Mesothelial cell of epicardium (in vitro differentiated cells): ENCODE measurements at regions not wholly inside any gene's neighbourhood (a gene's known extent, or its start where the extent isn't known, plus 50 kb on each side); places are given as distances from the start of the nearest gene placed in this dataset.

Experiments used
- DNase-seq, 2 experiments: peaks; one replicate each; pipeline ENCODE4 v3.0.0; 2021; ENCODE audit warnings: low spot score in 2 of 2; ENCODE audit not compliant: unreplicated experiment in 2 of 2
- H3K27ac Mint-ChIP-seq: 2 replicates; pipeline ENCODE4 v1.8.0; 2021; ENCODE audit warnings: mixed read lengths
- H3K27me3 Mint-ChIP-seq: 2 replicates; pipeline ENCODE4 v1.8.0; 2021; ENCODE audit warnings: low read depth, mixed read lengths
- H3K36me3 Mint-ChIP-seq: 2 replicates; pipeline ENCODE4 v1.8.0; 2021; ENCODE audit warnings: mixed read lengths
- H3K4me1 Mint-ChIP-seq: 2 replicates; pipeline ENCODE4 v1.8.0; 2021; ENCODE audit warnings: mixed read lengths
- H3K4me3 Mint-ChIP-seq: 2 replicates; pipeline ENCODE4 v1.8.0; 2021; ENCODE audit warnings: mild to moderate bottlenecking, moderate library complexity, mixed read lengths
- H3K9me3 Mint-ChIP-seq: 2 replicates; pipeline ENCODE4 v1.8.0; 2021; ENCODE audit warnings: mixed read lengths
- TF ChIP-seq, protein P1 (sequence below): fragments of 200-600 bp; sonication (generic); IDR thresholded peaks from one replicate; pipeline ENCODE4 v1.5.0; 2021; ENCODE audit warnings: antibody characterized with exemption; ENCODE audit not compliant: unreplicated experiment

- TF ChIP-seq, protein P1, sequence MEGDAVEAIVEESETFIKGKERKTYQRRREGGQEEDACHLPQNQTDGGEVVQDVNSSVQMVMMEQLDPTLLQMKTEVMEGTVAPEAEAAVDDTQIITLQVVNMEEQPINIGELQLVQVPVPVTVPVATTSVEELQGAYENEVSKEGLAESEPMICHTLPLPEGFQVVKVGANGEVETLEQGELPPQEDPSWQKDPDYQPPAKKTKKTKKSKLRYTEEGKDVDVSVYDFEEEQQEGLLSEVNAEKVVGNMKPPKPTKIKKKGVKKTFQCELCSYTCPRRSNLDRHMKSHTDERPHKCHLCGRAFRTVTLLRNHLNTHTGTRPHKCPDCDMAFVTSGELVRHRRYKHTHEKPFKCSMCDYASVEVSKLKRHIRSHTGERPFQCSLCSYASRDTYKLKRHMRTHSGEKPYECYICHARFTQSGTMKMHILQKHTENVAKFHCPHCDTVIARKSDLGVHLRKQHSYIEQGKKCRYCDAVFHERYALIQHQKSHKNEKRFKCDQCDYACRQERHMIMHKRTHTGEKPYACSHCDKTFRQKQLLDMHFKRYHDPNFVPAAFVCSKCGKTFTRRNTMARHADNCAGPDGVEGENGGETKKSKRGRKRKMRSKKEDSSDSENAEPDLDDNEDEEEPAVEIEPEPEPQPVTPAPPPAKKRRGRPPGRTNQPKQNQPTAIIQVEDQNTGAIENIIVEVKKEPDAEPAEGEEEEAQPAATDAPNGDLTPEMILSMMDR: no peak
- Mint-ChIP-seq H3K27ac (no peak overlapping the region), H3K4me3 (no peak overlapping the region), H3K36me3 (no peaks in the 10 kb centered on the region), H3K4me1 (peaks cover 18% of the 10 kb centered on the region), H3K27me3 (no peaks in the 10 kb centered on the region), H3K9me3 (no peaks in the 10 kb centered on the region)
- no peak for DNase-seq
Measured at GRCh38 chr2:54377901-54378493, 78.1 kb upstream of the SPTBN1 start.

DNA sequence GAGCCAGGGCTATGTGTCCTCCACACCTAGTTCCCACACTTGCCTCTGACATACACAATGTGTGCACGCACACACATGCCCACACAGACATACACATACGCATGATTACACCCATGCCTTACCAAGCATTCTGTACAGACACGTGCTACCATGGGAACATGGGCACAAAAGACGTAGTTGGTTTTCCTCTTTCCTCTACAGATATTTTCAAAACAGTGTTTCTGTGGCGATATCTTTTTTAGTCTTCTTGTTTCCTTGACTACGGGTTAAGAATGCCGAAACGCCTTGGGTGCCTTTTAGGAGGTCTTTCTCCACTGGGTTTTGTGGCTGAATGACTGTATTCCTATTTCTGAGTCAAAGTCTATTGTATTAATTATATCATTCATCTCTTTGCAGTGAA is 75.5 kb upstream of the SPTBN1 start:
- DNase-seq: no peak
- Mint-ChIP-seq H3K4me3 (no peak overlapping the region), H3K4me1 (peaks cover 8% of the 10 kb centered on the region), H3K27me3 (no peaks in the 10 kb centered on the region), H3K9me3 (no peaks in the 10 kb centered on the region), H3K27ac (no peak overlapping the region), H3K36me3 (no peaks in the 10 kb centered on the region)
- TF ChIP-seq, protein P1: no peak

DNA sequence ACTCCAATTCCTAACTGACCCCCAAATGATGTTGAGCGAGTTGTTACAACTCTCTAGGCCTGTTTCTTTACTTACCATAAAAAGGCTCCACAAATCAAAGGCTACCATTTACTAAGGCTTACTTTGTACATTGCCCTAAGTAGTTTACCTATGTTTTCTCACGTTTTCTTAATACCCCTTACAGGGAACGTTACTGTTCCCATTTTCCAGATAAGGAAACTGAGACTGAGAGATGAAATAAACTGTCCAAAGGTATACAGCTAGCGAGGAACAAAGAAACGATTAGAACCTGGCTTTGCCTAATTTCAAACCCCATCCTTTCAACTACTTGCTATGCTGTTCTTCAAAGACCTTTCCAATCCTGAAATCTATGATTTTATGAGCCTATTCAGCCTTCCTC is 74.8 kb upstream of the SPTBN1 start:
- TF ChIP-seq, protein P1: no peak
- H3K4me3 Mint-ChIP-seq: no peak overlapping the region
- H3K27ac Mint-ChIP-seq: no peak overlapping the region
- peaks cover 8% of the 10 kb centered on the region for H3K4me1 Mint-ChIP-seq
- H3K27me3 Mint-ChIP-seq: no peaks in the 10 kb centered on the region
- H3K36me3 Mint-ChIP-seq: no peaks in the 10 kb centered on the region
- H3K9me3 Mint-ChIP-seq: no peaks in the 10 kb centered on the region
- DNase-seq: no peak

GRCh38 chr2:54382601-54383000 is 73.5 kb upstream of the SPTBN1 start:
- H3K27ac Mint-ChIP-seq: no peak overlapping the region
- no peaks in the 10 kb centered on the region for H3K27me3 Mint-ChIP-seq

DNA sequence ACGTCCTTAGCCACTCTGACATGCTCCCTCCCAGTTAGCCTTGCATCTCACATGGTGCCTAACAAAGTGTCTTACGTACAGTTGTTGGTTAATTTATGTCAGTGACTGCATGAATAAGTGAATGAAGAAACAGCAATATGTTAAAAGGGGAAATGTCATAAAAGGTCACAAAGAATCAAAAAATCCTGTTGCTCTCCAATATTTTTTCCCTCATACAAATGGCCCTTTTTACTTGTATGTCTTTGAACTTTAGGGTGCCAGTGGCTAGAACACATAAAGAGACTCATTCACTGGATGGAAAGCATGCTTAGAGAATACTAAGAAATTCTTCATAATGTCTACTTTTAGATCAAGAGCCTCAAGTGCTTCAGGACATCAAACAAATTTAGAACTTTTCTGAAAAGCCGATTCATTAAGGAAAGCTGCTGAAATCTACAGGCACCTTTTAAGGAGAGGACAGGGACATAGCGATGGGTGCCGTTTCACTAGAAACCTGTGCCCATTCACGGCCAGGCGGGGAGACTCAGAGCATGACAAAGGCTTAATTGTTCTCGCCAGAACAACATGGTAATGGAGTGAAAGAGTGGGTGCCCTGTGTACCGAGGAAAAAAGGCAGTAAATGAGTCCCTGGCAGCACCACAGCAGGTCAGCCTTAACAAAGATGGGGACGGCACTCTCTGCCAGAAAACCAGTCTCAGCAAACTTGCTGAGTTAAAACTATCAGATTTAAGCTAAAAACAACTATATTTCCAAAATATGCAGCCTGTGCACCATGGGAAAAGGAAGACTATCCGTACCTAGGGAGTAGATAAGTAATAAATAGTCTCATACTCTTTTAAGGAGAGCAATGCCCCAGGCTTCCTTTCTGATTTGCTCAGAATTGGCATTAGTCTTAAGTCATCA is 71.6 kb upstream of the SPTBN1 start:
- peaks cover 18% of the 10 kb centered on the region for H3K4me1 Mint-ChIP-seq

More at GRCh38 chr2:54382601-54383000, 73.5 kb upstream of the SPTBN1 start:
- no peak overlapping the region for H3K4me3 Mint-ChIP-seq
- H3K4me1 Mint-ChIP-seq: peaks cover 15% of the 10 kb centered on the region
- DNase-seq: no peak
- TF ChIP-seq, protein P1: no peak
- H3K9me3 Mint-ChIP-seq: no peaks in the 10 kb centered on the region
- H3K36me3 Mint-ChIP-seq: no peaks in the 10 kb centered on the region

More for the DNA sequence above, 71.6 kb upstream of the SPTBN1 start:
- no peaks in the 10 kb centered on the region for H3K36me3 Mint-ChIP-seq
- H3K27ac Mint-ChIP-seq: no peak overlapping the region
- DNase-seq: no peak
- TF ChIP-seq, protein P1: no peak
- no peaks in the 10 kb centered on the region for H3K9me3 Mint-ChIP-seq
- H3K27me3 Mint-ChIP-seq: no peaks in the 10 kb centered on the region
- no peak overlapping the region for H3K4me3 Mint-ChIP-seq
